GM21360 (cell line): ENCODE measurements at regions not wholly inside any gene's neighbourhood (a gene's known extent, or its start where the extent isn't known, plus 50 kb on each side); places are given as distances from the start of the nearest gene placed in this dataset.
"Not testable (repeated sequence)": the region's sequence is repeated elsewhere in the genome, so short reads cannot be mapped to it uniquely, and the experiment has no call there.

ENCODE experiments used
- ATAC-seq: cut with Tn5 transposase; IDR thresholded peaks from one replicate; pipeline ENCODE4 v1.9.1; 2021; ENCODE audit warnings: mild to moderate bottlenecking, moderate library complexity; ENCODE audit not compliant: unreplicated experiment

- ATAC-seq: no peak
Observed at GRCh38 chr6:95660544-95660943, 83.2 kb downstream of the MANEA start.

DNA sequence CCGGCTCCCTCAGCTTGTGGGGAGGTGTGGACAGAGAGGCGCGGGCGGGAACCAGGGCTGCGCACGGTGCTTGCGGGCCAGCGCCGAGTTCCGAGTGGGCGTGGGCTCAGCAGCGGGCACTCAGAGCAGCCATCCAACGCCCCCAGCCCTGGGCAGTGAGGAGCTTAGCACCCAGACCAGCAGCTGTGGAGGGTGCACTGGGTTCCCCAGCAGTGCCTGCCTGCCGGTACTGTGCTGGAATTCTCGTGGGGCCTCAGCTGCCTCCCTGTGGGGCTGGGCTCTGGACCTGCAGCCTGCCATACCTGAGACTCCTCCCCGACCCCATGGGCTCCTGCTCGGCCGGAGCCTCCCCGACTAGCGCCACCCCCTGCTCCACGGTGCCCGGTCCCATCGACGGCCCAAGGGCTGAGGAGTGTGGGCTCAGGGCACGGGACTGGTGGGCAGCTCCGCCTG, 92.7 kb downstream of the MANEA start:
- ATAC-seq: no peak

DNA sequence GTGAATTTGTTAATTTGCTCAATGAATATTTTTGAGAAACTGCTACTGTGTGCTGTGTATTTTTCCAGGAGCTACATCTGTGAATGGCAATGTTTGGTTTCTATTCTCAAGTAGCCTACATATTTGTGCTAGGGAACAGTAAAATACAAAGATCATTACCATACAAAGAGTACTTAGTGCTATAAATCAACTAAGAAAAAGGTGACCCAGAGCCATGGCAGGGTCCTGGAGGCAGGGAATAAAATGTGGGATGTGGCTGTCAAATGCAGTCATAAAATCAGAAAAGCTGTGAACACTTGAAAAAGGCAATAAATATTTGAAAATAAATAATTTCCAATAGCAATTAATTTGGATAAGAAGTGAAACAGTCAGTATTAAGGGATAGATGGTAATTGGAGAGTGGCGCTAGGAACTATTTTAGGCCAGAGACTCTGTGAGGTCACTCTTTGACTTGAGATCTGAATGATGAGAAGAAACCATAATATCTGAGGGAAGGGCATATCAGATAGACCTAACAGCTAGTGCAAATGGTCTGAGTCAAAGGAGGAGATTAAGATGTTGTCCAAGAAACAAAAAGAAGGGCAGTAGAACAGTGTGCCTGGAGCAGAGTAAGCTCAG, 98.8 kb downstream of the MANEA start:
- ATAC-seq: no peak

DNA sequence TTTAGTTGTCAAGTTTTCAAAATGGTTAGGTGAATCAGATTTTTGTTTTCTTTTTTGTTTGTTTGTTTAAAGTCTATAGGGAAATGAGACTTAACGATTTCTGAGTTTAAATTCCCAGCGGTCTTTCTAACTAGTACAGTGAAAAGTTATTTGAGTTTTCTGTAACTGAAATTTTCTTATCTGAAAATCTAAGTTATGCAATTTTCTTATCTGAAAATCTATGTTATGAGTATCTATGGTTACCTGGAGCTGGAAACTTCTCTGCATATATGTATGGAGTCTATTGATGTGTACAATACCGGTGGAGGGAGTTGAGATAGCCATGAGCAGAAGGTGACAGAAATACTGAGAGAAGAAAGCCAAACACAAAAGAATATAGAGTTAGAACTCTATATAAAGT, 102.6 kb downstream of the MANEA start:
- ATAC-seq: no peak

DNA sequence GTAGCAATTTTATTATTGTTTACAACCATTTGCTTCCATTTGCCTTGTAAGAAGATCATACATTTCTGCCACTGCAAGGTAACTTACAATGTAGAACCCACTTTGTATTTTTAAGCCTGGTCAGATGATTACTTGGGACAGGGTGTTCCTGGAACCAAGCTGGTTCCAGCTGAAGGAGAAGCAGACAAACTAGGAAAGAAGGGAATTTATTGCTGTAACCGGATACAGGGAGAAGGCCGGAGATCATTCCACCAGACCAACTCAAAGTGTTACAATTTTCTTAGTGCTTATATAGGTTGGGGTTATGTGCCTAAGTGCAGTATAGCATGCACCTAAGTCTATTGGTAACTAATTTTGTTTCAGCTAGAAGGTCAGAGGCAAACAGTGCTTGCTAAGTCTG, 104.4 kb downstream of the MANEA start:
- no peak for ATAC-seq

- ATAC-seq: no peak
Observed at GRCh38 chr6:95682476-95682875, 105.1 kb downstream of the MANEA start.

DNA sequence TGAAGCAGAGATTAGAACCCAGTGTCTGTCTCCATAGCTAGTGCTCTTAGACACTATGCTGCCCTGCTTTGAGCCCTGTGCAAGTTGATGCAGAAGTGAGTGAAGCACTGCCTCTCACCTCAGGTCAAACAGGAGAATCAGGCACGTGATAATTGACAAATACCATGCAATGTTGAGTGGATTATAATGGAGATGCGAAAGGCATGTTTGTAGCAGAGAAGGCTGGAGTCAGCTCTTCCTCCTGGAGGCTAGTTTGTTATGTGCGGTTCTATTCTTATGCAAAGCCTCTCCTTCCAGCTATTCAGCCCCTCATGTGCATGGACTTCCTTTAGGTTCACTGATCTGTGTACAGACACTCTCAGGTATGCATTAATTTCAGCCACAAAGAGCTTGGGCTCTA, 108.5 kb downstream of the MANEA start:
- no peak for ATAC-seq

DNA sequence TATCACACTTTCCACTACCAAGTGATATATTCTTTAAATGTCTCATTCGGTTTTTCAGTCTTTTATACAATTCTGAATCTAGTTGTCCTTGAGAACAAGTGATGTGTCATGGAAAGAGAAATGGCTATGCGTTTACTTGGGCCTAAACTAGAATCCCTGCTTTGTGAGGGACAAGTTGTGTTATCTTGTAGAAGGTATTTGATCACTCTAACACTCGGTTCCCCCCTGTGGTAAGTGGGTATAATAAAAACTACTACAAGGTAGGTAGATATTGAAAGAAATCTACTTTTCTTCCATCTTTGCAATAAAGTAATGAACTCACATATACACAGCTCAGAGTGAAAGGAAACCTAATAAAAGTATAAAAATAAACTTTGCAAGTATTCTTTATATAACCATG, 108.9 kb downstream of the MANEA start:
- no peak for ATAC-seq

- no peak for ATAC-seq
Observed at GRCh38 chr6:95686895-95687294, 109.6 kb downstream of the MANEA start.

GRCh38 chr6:95687839-95688238, 110.5 kb downstream of the MANEA start:
- ATAC-seq: no peak

- ATAC-seq: peak; percentile 82
Observed at GRCh38 chr6:95690328-95690727, 113.0 kb downstream of the MANEA start.

- ATAC-seq: no peak
Observed at GRCh38 chr6:95693108-95693507, 115.8 kb downstream of the MANEA start.

DNA sequence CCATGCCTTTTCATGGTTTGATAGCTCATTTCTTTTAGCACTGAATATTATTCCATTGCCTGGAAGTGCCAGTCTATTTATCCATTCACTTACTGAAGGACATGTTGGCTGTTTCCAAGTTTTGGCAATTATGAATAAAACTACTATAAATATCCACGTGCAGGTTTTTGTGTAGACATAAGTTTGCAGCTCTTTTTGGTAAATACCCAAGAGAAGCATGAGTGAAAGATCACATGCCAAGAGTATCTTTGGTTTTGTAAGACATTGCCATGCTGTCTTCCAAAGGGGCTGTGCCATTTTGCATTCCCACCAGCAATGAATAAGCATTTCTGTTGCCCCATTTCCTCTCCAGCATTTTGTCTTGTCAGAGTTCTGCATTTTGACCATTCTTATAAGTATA, 120.9 kb downstream of the MANEA start:
- no peak for ATAC-seq

DNA sequence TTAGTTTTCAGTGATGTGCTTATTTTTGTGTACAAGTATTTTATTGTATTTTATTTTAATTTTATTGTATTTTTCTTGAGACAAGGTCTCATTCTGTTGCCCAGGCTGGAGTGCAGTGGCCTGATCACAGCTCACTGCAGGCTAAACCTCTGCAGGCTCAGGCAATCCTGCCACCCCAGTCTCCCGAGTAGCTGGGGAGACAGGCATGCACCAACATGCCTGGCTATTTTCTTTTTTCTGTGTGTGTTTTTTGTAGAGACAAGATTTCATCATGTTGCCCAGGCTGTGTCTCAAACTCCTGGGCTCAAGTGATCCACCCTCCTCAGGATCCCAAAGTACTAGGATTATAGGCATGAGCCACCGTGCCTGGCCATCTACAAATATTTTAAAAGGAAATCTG, 146.3 kb downstream of the MANEA start:
- ATAC-seq: no peak

- no peak for ATAC-seq
Observed at GRCh38 chr6:95725344-95725743, 148.0 kb downstream of the MANEA start.

DNA sequence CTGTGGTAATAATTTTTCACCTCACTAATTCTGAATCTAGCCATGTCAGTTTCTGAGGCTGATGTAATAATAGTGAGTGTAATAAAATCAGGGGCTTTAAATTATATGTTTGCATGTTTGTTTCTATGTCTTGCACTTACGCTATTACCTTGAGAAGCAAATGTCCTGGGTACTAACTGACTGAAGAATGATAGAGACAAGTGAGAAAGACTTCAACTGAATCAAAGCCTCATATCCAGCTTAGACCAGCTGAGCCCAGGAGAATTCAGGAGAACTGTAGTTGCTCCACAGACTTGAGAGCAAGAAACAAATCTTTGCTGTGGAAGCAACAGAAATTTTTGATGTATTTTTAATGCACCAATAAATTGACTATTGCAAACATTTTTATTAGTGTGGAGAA, 162.8 kb downstream of the MANEA start:
- ATAC-seq: no peak

DNA sequence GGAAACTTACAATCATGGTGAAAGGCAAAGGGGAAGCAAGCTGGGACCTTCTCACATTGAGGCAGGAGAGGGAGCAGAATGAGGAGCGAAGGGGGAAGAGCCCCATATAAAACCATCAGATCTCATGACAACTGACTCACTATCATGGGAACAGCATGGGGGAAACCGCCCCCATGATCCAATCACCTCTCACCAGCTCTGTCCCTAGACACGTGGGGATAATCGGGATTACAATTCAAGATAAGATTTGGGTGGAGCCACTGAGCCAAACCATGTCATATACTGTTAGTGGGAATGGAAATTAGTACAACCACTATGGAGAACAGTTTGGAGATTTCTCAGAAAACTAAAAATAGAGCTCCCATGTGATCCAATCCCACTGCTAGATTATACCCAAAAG, 163.7 kb downstream of the MANEA start:
- ATAC-seq: no peak

- ATAC-seq: no peak
Observed at GRCh38 chr6:95742767-95743289, 165.5 kb downstream of the MANEA start.

DNA sequence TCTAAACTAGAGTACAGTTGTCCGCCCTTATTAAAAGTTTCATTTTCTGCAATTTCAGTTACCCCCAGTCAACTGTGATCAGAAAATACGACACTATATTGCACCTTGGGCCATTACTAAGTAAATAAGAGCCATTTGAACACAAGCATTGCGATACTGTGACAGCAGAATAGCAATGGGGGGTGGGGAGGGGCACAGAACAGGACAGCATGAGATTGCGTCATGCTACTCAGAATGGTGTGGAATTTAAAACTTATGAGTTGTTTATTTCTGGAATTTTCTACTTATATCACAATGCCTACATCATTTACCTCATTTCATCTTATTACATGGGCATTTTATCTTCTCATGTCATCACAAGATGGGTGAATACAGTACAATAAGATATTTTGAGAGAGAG, 166.3 kb downstream of the MANEA start:
- no peak for ATAC-seq

GRCh38 chr6:95758236-95759069, 181.1 kb downstream of the MANEA start:
- ATAC-seq: not testable (repeated sequence)

DNA sequence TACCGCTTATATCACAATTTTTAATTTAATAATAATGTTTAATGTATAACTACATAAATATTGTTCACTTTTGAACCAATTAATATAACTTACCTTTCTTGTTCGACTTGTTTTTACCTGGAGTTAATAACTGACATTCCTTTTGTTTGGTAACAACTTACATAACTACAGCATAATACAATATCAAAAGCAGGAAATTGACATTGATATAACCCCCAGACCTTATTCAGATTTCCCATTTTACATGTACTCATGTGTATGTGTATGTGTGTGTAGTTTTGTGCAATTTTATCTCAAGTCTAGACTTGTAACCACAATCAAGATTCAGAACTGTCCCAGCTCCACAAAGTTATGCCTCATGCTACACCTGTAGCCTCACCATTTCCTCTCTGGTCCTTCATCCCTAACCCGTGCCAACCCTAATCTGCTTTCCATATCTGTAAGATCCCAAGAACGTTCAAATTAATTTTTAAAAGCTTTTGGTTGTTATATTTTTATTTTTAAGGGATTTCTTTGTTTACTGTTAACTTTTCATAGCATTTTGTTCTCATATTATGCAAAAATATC, 190.6 kb downstream of the MANEA start:
- no peak for ATAC-seq

- no peak for ATAC-seq
Observed at GRCh38 chr6:95768539-95768938, 191.2 kb downstream of the MANEA start.
